ENCODE measurements at regions not wholly inside any gene's neighbourhood (a gene's known extent, or its start where the extent isn't known, plus 50 kb on each side); places are given as distances from the start of the nearest gene placed in this dataset.

GRCh38 chr10:28991333-28992270 lies 297.3 kb upstream of the LYZL1 start:
- TF ChIP-seq, protein P1, sequence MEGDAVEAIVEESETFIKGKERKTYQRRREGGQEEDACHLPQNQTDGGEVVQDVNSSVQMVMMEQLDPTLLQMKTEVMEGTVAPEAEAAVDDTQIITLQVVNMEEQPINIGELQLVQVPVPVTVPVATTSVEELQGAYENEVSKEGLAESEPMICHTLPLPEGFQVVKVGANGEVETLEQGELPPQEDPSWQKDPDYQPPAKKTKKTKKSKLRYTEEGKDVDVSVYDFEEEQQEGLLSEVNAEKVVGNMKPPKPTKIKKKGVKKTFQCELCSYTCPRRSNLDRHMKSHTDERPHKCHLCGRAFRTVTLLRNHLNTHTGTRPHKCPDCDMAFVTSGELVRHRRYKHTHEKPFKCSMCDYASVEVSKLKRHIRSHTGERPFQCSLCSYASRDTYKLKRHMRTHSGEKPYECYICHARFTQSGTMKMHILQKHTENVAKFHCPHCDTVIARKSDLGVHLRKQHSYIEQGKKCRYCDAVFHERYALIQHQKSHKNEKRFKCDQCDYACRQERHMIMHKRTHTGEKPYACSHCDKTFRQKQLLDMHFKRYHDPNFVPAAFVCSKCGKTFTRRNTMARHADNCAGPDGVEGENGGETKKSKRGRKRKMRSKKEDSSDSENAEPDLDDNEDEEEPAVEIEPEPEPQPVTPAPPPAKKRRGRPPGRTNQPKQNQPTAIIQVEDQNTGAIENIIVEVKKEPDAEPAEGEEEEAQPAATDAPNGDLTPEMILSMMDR (IDR thresholded peaks at IDR 0.05; ENCODE audit: low read length), result peak; percentile 57
- no peak for TF ChIP-seq EZH2phosphoT487 (IDR thresholded peaks at IDR 0.05; ENCODE audit: low read length)
